ENCODE measurements at regions not wholly inside any gene's neighbourhood (a gene's known extent, or its start where the extent isn't known, plus 50 kb on each side); places are given as distances from the start of the nearest gene placed in this dataset.

DNA sequence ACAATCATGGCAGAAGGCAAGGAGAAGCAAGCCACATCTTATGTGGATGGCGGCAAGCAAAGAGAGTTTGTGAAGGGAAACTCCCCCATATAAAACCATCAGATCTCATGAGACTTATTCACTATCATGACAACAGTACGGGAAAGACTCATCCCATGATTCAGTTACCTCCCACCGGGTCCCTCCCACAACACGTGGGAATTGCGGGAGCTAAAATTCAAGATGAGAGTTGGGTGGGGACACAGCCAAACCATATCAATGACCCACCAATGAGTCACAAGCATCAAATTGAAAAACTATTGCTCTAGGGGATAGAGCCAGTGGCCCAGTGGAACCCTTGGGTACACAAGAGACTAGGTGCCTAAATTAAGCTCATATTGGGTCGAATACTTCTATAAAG, 157.4 kb downstream of the FBXO15 start:
- TF ChIP-seq, protein P1, sequence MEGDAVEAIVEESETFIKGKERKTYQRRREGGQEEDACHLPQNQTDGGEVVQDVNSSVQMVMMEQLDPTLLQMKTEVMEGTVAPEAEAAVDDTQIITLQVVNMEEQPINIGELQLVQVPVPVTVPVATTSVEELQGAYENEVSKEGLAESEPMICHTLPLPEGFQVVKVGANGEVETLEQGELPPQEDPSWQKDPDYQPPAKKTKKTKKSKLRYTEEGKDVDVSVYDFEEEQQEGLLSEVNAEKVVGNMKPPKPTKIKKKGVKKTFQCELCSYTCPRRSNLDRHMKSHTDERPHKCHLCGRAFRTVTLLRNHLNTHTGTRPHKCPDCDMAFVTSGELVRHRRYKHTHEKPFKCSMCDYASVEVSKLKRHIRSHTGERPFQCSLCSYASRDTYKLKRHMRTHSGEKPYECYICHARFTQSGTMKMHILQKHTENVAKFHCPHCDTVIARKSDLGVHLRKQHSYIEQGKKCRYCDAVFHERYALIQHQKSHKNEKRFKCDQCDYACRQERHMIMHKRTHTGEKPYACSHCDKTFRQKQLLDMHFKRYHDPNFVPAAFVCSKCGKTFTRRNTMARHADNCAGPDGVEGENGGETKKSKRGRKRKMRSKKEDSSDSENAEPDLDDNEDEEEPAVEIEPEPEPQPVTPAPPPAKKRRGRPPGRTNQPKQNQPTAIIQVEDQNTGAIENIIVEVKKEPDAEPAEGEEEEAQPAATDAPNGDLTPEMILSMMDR (IDR thresholded peaks at IDR 0.05; ENCODE audit: unreplicated experiment) = no peak
- no peak overlapping the region for H3K4me3 Mint-ChIP-seq (ENCODE audit: unreplicated experiment)
- CTCF ChIA-PET = interaction anchor here (1.5 kb wide), 1 partner anchor 11 kb away, joined by 4 read pairs; no protein-coding TSS in a partner anchor
- H3K4me1 Mint-ChIP-seq (ENCODE audit: insufficient read depth, unreplicated experiment) = peaks cover 18% of the 10 kb centered on the region
- POLR2A ChIA-PET = no interaction called here
- no TSS peak for BruUV-seq (replicated peaks)
- no peaks in the 10 kb centered on the region for H3K27me3 Mint-ChIP-seq (ENCODE audit: insufficient read depth, unreplicated experiment)
- H3K9me3 Mint-ChIP-seq (ENCODE audit: unreplicated experiment) = peaks cover 4% of the 10 kb centered on the region
- no peak for DNase-seq (ENCODE audit: unreplicated experiment)
- intact Hi-C loops (cut with micrococcal nuclease) = no loop called here
- peaks cover 6% of the 10 kb centered on the region for H3K36me3 Mint-ChIP-seq (ENCODE audit: insufficient read depth, unreplicated experiment)
- H3K27ac Mint-ChIP-seq (ENCODE audit: low read depth, unreplicated experiment) = no peak overlapping the region

DNA sequence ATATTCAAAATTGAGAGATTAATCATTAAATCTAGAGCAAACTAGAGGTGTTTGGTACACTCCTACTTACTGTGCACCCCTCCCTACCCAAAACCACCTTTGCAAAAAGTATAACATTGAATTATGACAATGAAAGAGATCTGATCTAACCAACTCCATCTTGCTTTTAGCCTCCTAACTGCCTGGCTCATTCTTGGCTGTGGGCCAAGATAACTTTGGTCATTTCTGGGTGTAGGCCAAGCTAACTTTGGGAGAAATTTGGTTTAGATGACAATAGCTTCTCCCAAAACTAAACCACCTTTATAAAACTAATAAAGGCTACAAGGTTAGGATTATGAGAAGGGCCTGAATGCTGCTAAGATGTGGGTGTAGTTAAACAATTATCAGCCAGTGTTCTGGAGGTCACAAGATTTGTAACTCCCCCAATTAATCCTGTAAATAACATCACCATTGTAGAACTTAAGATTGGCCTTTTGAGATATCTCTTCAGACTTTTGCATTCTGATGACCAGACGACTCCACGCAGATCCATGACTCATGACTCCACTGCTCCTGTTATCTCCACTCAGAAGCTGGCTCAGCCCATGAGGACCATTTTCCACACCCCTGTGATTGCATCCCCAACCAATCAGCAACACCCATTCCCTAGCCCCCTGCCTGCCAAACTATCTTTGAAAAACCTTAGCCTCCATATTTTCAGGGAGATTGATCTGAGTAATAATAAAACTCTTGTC, 160.2 kb downstream of the FBXO15 start:
- no peak overlapping the region for H3K4me3 Mint-ChIP-seq (ENCODE audit: unreplicated experiment)
- DNase-seq (ENCODE audit: unreplicated experiment) = peak; percentile 48
- no peaks in the 10 kb centered on the region for H3K9me3 Mint-ChIP-seq (ENCODE audit: unreplicated experiment)
- H3K36me3 Mint-ChIP-seq (ENCODE audit: insufficient read depth, unreplicated experiment) = peaks cover 6% of the 10 kb centered on the region
- H3K27ac Mint-ChIP-seq (ENCODE audit: low read depth, unreplicated experiment) = no peak overlapping the region
- no peaks in the 10 kb centered on the region for H3K27me3 Mint-ChIP-seq (ENCODE audit: insufficient read depth, unreplicated experiment)
- ChIA-PET POLR2A (no interaction called here), CTCF (interaction anchor here (0.6 to 1.0 kb wide), 3 partner anchors 64 to 371 kb away, joined by 3 to 4 read pairs (median 3); no protein-coding TSS in a partner anchor)
- intact Hi-C loops (cut with micrococcal nuclease) = loop anchor here (10.0 kb wide), 1 partner anchor 127 kb away; no protein-coding TSS in a partner anchor
- BruUV-seq (replicated peaks) = no TSS peak
- TF ChIP-seq, protein P1 (IDR thresholded peaks at IDR 0.05; ENCODE audit: unreplicated experiment) = no peak
- peaks cover 18% of the 10 kb centered on the region for H3K4me1 Mint-ChIP-seq (ENCODE audit: insufficient read depth, unreplicated experiment)

DNA sequence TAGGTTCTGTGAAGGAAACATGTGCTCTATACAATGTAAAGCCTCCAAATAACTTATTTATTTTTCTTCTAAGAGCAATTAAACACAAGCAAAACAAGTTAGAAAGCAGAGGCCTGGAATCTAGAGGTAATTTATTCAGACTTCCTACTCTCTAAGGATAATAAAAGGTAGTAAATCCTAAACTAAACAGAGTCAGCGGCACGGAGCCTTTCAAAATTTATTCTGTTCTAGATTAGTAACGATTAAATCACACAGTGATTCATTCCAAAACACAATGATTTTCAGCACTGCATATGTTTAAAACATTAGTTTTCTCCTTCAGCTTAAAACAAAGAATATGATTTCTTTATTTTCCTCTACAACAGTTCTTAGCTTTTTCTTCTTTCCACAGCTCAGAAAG, 160.9 kb downstream of the FBXO15 start:
- Mint-ChIP-seq H3K4me3 (ENCODE audit: unreplicated experiment) (no peak overlapping the region), H3K9me3 (ENCODE audit: unreplicated experiment) (no peaks in the 10 kb centered on the region), H3K4me1 (ENCODE audit: insufficient read depth, unreplicated experiment) (peaks cover 22% of the 10 kb centered on the region), H3K27me3 (ENCODE audit: insufficient read depth, unreplicated experiment) (no peaks in the 10 kb centered on the region), H3K27ac (ENCODE audit: low read depth, unreplicated experiment) (peak overlapping the region; percentile 68), H3K36me3 (ENCODE audit: insufficient read depth, unreplicated experiment) (peaks cover 6% of the 10 kb centered on the region)
- POLR2A ChIA-PET = no interaction called here
- no peak for DNase-seq (ENCODE audit: unreplicated experiment)
- CTCF ChIA-PET = interaction anchor here (0.7 kb wide), 1 partner anchor 370 kb away, joined by 3 read pairs; no protein-coding TSS in a partner anchor
- BruUV-seq (replicated peaks) = no TSS peak
- intact Hi-C loops (cut with micrococcal nuclease) = loop anchor here (10.0 kb wide), 1 partner anchor 128 kb away; no protein-coding TSS in a partner anchor
- TF ChIP-seq, protein P1 (IDR thresholded peaks at IDR 0.05; ENCODE audit: unreplicated experiment) = no peak

- no peak overlapping the region for H3K4me3 Mint-ChIP-seq (ENCODE audit: unreplicated experiment)
- CTCF ChIA-PET = no interaction called here
- DNase-seq (ENCODE audit: unreplicated experiment) = no peak
- no peaks in the 10 kb centered on the region for H3K27me3 Mint-ChIP-seq (ENCODE audit: insufficient read depth, unreplicated experiment)
- peaks cover 6% of the 10 kb centered on the region for H3K36me3 Mint-ChIP-seq (ENCODE audit: insufficient read depth, unreplicated experiment)
- H3K27ac Mint-ChIP-seq (ENCODE audit: low read depth, unreplicated experiment) = peak overlapping the region; percentile 68
- H3K9me3 Mint-ChIP-seq (ENCODE audit: unreplicated experiment) = no peaks in the 10 kb centered on the region
- BruUV-seq (replicated peaks) = no TSS peak
- TF ChIP-seq, protein P1 (IDR thresholded peaks at IDR 0.05; ENCODE audit: unreplicated experiment) = no peak
- POLR2A ChIA-PET = no interaction called here
- H3K4me1 Mint-ChIP-seq (ENCODE audit: insufficient read depth, unreplicated experiment) = peaks cover 29% of the 10 kb centered on the region
- intact Hi-C loops (cut with micrococcal nuclease) = loop anchor here (10.0 kb wide), 1 partner anchor 129 kb away; no protein-coding TSS in a partner anchor
Observed at GRCh38 chr18:73985855-73986625, 161.6 kb downstream of the FBXO15 start.

Measured in MCF 10A (cell line).